Colonic mucosa (tissue), 4 donors: ENCODE measurements at regions not wholly inside any gene's neighbourhood (a gene's known extent, or its start where the extent isn't known, plus 50 kb on each side); places are given as distances from the start of the nearest gene placed in this dataset.

ENCODE experiments used
- DNase-seq: peaks from one replicate; pipeline ENCODE4 v3.0.0-alpha.2; 2020
- H3K27ac ChIP-seq: fragments of 200-600 bp; one replicate; pipeline ENCODE4 v1.8.0; 2021
- H3K27me3 ChIP-seq: fragments of 200-600 bp; one replicate; pipeline ENCODE4 v1.8.0; 2021
- H3K36me3 ChIP-seq: fragments of 200-600 bp; one replicate; pipeline ENCODE4 v1.8.0; 2021
- H3K4me1 ChIP-seq: fragments of 200-600 bp; one replicate; pipeline ENCODE4 v1.8.0; 2021; ENCODE audit warnings: mild to moderate bottlenecking
- H3K4me3 ChIP-seq: fragments of 200-600 bp; one replicate; pipeline ENCODE4 v1.8.0; 2021
- H3K9ac ChIP-seq, 2 donors: one replicate each; pipeline ENCODE4 v1.7.0; 2013; ENCODE audit warnings: control low read depth in 2 of 2, low read depth in 2 of 2, low read length in 2 of 2
- H3K9me3 ChIP-seq: fragments of 200-600 bp; one replicate; pipeline ENCODE4 v1.8.0; 2021
- intact Hi-C: fragments of 100-400 bp; cut with DNase I; formaldehyde crosslinking; loops from one replicate; pipeline ENCODE4 v1.14.1; 2022
- TF ChIP-seq, protein P1 (sequence below): fragments of 200-600 bp; IDR thresholded peaks from one replicate; pipeline ENCODE4 v1.8.0; 2022; ENCODE audit warnings: antibody characterized with exemption, mild to moderate bottlenecking
- donor health status: healthy.
- donor health status: DM: no; HTN: no; CAD: no.
- donor health status: DM: no; HTN: no; CAD: no.

DNA sequence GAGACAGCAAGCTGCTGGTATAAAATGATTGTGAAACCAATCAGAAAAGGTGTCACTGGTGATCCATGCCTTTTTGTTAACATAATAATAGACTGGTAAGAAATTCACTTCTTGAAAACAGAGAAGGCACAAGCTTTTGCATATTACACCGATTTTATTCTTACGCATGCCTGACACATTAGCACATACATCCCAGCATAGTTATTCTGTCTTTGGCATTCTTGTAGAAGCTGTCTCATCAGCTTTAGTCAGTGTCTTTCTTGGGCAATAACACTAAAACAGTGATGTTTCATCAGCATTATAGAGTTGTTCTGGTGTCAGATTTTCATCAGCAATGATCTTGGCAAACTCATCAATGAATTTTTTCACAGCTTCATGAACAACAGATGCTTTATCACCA lies 283.4 kb upstream of the TMTC1 start:
- H3K9me3 ChIP-seq, result no peaks in the 10 kb centered on the region
- no peaks in the 10 kb centered on the region for H3K36me3 ChIP-seq
- H3K4me3 ChIP-seq, result no peak overlapping the region
- DNase-seq, result no peak
- H3K4me1 ChIP-seq, result no peaks in the 10 kb centered on the region
- H3K27me3 ChIP-seq, result no peaks in the 10 kb centered on the region
- H3K27ac ChIP-seq, result no peak overlapping the region
- intact Hi-C loops, result no loop called here
- TF ChIP-seq, protein P1, sequence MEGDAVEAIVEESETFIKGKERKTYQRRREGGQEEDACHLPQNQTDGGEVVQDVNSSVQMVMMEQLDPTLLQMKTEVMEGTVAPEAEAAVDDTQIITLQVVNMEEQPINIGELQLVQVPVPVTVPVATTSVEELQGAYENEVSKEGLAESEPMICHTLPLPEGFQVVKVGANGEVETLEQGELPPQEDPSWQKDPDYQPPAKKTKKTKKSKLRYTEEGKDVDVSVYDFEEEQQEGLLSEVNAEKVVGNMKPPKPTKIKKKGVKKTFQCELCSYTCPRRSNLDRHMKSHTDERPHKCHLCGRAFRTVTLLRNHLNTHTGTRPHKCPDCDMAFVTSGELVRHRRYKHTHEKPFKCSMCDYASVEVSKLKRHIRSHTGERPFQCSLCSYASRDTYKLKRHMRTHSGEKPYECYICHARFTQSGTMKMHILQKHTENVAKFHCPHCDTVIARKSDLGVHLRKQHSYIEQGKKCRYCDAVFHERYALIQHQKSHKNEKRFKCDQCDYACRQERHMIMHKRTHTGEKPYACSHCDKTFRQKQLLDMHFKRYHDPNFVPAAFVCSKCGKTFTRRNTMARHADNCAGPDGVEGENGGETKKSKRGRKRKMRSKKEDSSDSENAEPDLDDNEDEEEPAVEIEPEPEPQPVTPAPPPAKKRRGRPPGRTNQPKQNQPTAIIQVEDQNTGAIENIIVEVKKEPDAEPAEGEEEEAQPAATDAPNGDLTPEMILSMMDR, result no peak
- no peak overlapping the region for H3K9ac ChIP-seq

DNA sequence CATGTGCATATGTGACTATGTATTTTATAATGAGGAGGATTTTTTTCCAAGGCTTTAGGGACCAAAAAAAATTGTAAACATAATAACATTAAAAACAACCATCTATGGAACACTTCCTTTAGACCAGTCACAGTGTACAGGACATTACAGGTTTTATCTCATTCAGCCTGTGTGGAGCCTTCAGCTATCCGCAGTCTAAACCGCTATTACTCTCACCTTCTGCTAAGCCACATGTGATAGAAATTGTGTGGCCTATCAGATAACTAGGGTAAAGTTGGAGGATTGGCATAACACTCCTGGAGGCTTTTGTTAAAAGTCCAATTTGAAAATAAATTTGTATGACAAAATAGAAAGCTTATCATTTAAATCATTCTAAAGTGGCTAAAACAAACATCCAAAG lies 281.2 kb upstream of the TMTC1 start:
- Histone ChIP-seq H3K27ac (no peak overlapping the region), H3K36me3 (no peaks in the 10 kb centered on the region), H3K9ac (no peak overlapping the region), H3K9me3 (no peaks in the 10 kb centered on the region), H3K4me3 (no peak overlapping the region), H3K27me3 (no peaks in the 10 kb centered on the region), H3K4me1 (no peaks in the 10 kb centered on the region)
- TF ChIP-seq, protein P1, result no peak
- intact Hi-C loops, result no loop called here
- no peak for DNase-seq

DNA sequence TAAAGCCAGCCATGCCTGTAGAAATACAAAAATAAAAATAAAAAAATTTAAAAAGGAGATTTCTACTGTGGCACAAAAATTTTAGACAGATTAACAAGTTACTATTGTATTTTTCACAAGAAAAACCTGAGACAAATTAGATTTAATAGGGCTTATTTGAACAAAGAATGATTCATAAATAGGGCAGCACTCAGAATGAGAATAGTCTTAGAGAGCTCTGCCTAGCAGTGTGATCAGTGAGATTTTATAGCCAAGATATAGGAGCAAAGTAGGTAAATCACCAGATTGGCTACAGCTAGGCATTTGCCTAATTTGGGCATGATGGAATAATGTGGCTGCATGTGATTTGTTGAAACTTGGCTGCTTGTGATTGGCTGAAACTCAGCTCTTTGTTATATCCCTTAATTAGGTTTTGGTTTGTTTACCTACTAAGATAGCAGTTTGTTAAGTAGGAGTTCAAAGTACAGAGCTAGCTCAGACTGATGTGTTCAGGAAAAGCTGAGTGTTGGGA lies 279.7 kb upstream of the TMTC1 start:
- Histone ChIP-seq H3K27me3 (no peaks in the 10 kb centered on the region), H3K9me3 (no peaks in the 10 kb centered on the region), H3K4me3 (no peak overlapping the region), H3K4me1 (no peaks in the 10 kb centered on the region), H3K27ac (no peak overlapping the region), H3K9ac (no peak overlapping the region), H3K36me3 (no peaks in the 10 kb centered on the region)
- DNase-seq, result no peak
- TF ChIP-seq, protein P1, result no peak
- intact Hi-C loops, result no loop called here

DNA sequence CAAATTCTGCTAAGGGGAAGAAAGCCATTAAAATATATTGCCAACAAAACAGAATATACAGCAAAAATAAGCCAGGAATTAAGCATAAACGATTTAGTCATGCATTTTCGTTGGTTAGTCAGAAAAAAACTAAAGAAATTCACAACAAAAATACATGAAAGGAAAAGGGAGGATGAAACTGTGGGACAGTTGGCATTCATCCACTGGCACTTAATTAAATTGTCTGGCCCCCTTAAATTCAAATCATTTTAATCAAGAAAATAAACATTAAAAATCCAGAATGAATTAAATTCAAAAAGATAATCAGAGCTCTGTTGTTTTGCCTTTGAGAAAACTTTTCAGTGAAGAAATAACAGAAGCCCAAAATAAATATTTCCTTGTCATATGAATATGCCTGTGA lies 264.6 kb upstream of the TMTC1 start:
- TF ChIP-seq, protein P1, result no peak
- Histone ChIP-seq H3K4me1 (no peaks in the 10 kb centered on the region), H3K27ac (no peak overlapping the region), H3K4me3 (no peak overlapping the region), H3K9me3 (no peaks in the 10 kb centered on the region), H3K27me3 (no peaks in the 10 kb centered on the region), H3K36me3 (no peaks in the 10 kb centered on the region), H3K9ac (no peak overlapping the region)
- intact Hi-C loops, result no loop called here
- no peak for DNase-seq

DNA sequence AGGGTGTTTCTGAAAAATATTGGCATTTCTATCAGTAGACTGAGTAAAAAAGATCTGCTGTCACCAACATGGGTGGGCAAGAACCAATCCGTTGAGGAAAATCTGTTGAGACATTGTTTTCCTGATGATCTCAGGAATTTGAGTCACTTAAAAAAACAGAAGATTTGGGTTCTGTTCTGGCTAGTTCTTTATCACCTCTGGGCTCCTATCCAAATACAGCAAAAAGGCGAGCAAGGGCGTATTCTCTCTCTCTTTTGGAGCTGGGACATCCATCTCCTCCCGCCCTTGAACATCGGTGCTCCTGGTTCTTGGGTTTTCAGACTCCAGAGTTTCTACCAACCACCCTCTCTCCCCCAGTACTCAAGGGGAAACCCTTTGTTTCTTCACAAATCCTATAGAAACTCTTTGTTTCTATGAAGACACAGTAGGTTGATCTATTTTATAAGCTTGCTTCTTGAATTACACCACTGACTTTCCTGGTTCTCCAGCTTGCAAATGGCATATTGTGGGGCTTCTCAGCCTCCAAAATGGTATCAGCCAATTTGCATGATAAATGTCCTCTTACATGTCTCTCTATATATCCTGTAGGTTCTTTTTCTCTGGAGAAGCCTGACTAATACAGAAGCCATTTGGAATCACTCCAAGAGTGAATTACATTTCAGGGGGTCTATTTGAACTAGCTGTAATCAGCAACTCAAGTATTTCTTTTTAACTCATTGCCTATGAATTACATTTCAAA lies 263.9 kb upstream of the TMTC1 start:
- Histone ChIP-seq H3K27ac (no peak overlapping the region), H3K36me3 (no peaks in the 10 kb centered on the region), H3K27me3 (no peaks in the 10 kb centered on the region), H3K9ac (no peak overlapping the region), H3K4me1 (no peaks in the 10 kb centered on the region), H3K4me3 (no peak overlapping the region), H3K9me3 (no peaks in the 10 kb centered on the region)
- intact Hi-C loops, result no loop called here
- TF ChIP-seq, protein P1, result no peak
- DNase-seq, result no peak
